HEK293 (cell line): ENCODE measurements at regions not wholly inside any gene's neighbourhood (a gene's known extent, or its start where the extent isn't known, plus 50 kb on each side); places are given as distances from the start of the nearest gene placed in this dataset.

Source experiments
- CTCF ChIA-PET: fragments of 350-600 bp; formaldehyde crosslinking; extraction: SDS; loops from one replicate; lab custom pipeline; 2021; ENCODE audit warnings: antibody characterized with exemption; lab: Yijun Ruan, JAX
- POLR2A ChIA-PET: fragments of 300-600 bp; formaldehyde crosslinking; extraction: SDS; loops from one replicate; lab custom pipeline; 2020; ENCODE audit warnings: antibody characterized with exemption, inconsistent platforms; lab: Yijun Ruan, JAX
- H3K27ac ChIP-seq: fragments of 200-500 bp; sonication (Bioruptor generic); 2 replicates; pipeline ENCODE4 v1.5.1; 2014; ENCODE audit warnings: low read depth, low read length, control low read depth, inconsistent platforms; ENCODE audit errors: extremely low read depth
- H3K36me3 ChIP-seq, 2 experiments: fragments of 200-500 bp in 1 of 2; sonication (Bioruptor generic) in 1 of 2; 1 replicate in 1 of 2; 2 replicates in 1 of 2; pipeline ENCODE4 v1.5.1; 2014 to 2017; ENCODE audit warnings: inconsistent platforms in 2 of 2, low read length in 2 of 2; ENCODE audit not compliant: control insufficient read depth in 2 of 2, insufficient read depth in 1 of 2
- H3K4me1 ChIP-seq: fragments of 200-500 bp; sonication (Bioruptor generic); 2 replicates; pipeline ENCODE4 v1.5.1; 2014; ENCODE audit warnings: mild to moderate bottlenecking, low read length, inconsistent platforms; ENCODE audit not compliant: control insufficient read depth, insufficient read depth
- H3K4me3 ChIP-seq: 2 replicates; pipeline ENCODE4 v1.5.1; 2011; ENCODE audit warnings: low read depth, mild to moderate bottlenecking, control low read depth, low read length, moderate library complexity
- H3K9me3 ChIP-seq: fragments of 200-500 bp; sonication (Bioruptor generic); 2 replicates; pipeline ENCODE4 v1.5.1; 2014; ENCODE audit warnings: low read depth, low read length, inconsistent platforms; ENCODE audit not compliant: control insufficient read depth, insufficient read depth
- FEZF1 ChIP-seq: fragments of 450-650 bp; formaldehyde crosslinking; IDR thresholded peaks from 2 replicates; pipeline ENCODE4 v1.5.1; 2016; ENCODE audit warnings: missing biosample characterization, missing genetic modification characterization
- SCRT1 ChIP-seq: fragments of 450-650 bp; formaldehyde crosslinking; IDR thresholded peaks from 2 replicates; pipeline ENCODE4 v1.5.1; 2016; ENCODE audit warnings: missing biosample characterization, missing genetic modification characterization, borderline replicate concordance
- SP2 ChIP-seq: fragments of 450-650 bp; formaldehyde crosslinking; IDR thresholded peaks from 2 replicates; pipeline ENCODE4 v1.5.1; 2016; ENCODE audit warnings: missing biosample characterization, missing genetic modification characterization
- ZBTB48 ChIP-seq: fragments of 450-650 bp; formaldehyde crosslinking; IDR thresholded peaks from 2 replicates; pipeline ENCODE4 v1.5.1; 2016; ENCODE audit warnings: missing biosample characterization, missing genetic modification characterization
- ZNF133 ChIP-seq: fragments of 450-650 bp; formaldehyde crosslinking; IDR thresholded peaks from 2 replicates; pipeline ENCODE4 v1.5.1; 2016; ENCODE audit warnings: missing biosample characterization, missing genetic modification characterization
- ZNF169 ChIP-seq: fragments of 450-650 bp; formaldehyde crosslinking; IDR thresholded peaks from 2 replicates; pipeline ENCODE4 v1.5.1; 2016; ENCODE audit warnings: missing biosample characterization, missing genetic modification characterization
- ZNF174 ChIP-seq: fragments of 450-650 bp; formaldehyde crosslinking; IDR thresholded peaks from 2 replicates; pipeline ENCODE4 v1.5.0; 2017; ENCODE audit warnings: missing biosample characterization, mild to moderate bottlenecking, missing genetic modification characterization
- ZNF239 ChIP-seq: fragments of 450-650 bp; formaldehyde crosslinking; IDR thresholded peaks from 2 replicates; pipeline ENCODE4 v1.5.1; 2016; ENCODE audit warnings: missing biosample characterization, missing genetic modification characterization
- ZNF24 ChIP-seq: fragments of 450-650 bp; formaldehyde crosslinking; IDR thresholded peaks from 2 replicates; pipeline ENCODE4 v1.5.1; 2016; ENCODE audit warnings: missing biosample characterization, missing genetic modification characterization
- ZNF350 ChIP-seq: fragments of 450-650 bp; formaldehyde crosslinking; IDR thresholded peaks from 2 replicates; pipeline ENCODE4 v1.5.0; 2017; ENCODE audit warnings: missing biosample characterization, mild to moderate bottlenecking, missing genetic modification characterization
- ZNF48 ChIP-seq: fragments of 450-650 bp; formaldehyde crosslinking; IDR thresholded peaks from 2 replicates; pipeline ENCODE4 v1.5.1; 2016; ENCODE audit warnings: missing biosample characterization, missing genetic modification characterization
- ZNF548 ChIP-seq: fragments of 450-650 bp; formaldehyde crosslinking; IDR thresholded peaks from 2 replicates; pipeline ENCODE4 v1.5.1; 2016; ENCODE audit warnings: missing biosample characterization, missing genetic modification characterization
- ZNF677 ChIP-seq: fragments of 450-650 bp; IDR thresholded peaks from 2 replicates; pipeline ENCODE4 v1.5.0; 2018; ENCODE audit warnings: missing biosample characterization, mild to moderate bottlenecking, missing genetic modification characterization, moderate library complexity
- ZNF785 ChIP-seq: fragments of 450-650 bp; formaldehyde crosslinking; IDR thresholded peaks from 2 replicates; pipeline ENCODE4 v1.5.1; 2016; ENCODE audit warnings: missing biosample characterization, missing genetic modification characterization
- ZNF791 ChIP-seq: fragments of 450-650 bp; formaldehyde crosslinking; IDR thresholded peaks from 2 replicates; pipeline ENCODE4 v1.5.1; 2016; ENCODE audit warnings: missing biosample characterization, missing genetic modification characterization
- ZNF792 ChIP-seq: fragments of 450-650 bp; formaldehyde crosslinking; IDR thresholded peaks from 2 replicates; pipeline ENCODE4 v1.5.1; 2016; ENCODE audit warnings: missing biosample characterization, missing genetic modification characterization
- ZSCAN16 ChIP-seq: fragments of 450-650 bp; formaldehyde crosslinking; IDR thresholded peaks from 2 replicates; pipeline ENCODE4 v1.5.1; 2016; ENCODE audit warnings: missing biosample characterization, missing genetic modification characterization
- TF ChIP-seq, protein P1 (sequence below): fragments of 450-650 bp; formaldehyde crosslinking; IDR thresholded peaks from 2 replicates; pipeline ENCODE4 v1.5.1; 2016; ENCODE audit warnings: missing biosample characterization, missing genetic modification characterization, borderline replicate concordance
- TF ChIP-seq, protein P2 (sequence below): fragments of 450-650 bp; formaldehyde crosslinking; IDR thresholded peaks from 2 replicates; pipeline ENCODE4 v1.5.1; 2017; ENCODE audit warnings: missing biosample characterization, missing genetic modification characterization
- TF ChIP-seq, protein P3 (sequence below): fragments of 450-650 bp; formaldehyde crosslinking; IDR thresholded peaks from 2 replicates; pipeline ENCODE4 v1.5.1; 2016; ENCODE audit warnings: missing biosample characterization, missing genetic modification characterization

DNA sequence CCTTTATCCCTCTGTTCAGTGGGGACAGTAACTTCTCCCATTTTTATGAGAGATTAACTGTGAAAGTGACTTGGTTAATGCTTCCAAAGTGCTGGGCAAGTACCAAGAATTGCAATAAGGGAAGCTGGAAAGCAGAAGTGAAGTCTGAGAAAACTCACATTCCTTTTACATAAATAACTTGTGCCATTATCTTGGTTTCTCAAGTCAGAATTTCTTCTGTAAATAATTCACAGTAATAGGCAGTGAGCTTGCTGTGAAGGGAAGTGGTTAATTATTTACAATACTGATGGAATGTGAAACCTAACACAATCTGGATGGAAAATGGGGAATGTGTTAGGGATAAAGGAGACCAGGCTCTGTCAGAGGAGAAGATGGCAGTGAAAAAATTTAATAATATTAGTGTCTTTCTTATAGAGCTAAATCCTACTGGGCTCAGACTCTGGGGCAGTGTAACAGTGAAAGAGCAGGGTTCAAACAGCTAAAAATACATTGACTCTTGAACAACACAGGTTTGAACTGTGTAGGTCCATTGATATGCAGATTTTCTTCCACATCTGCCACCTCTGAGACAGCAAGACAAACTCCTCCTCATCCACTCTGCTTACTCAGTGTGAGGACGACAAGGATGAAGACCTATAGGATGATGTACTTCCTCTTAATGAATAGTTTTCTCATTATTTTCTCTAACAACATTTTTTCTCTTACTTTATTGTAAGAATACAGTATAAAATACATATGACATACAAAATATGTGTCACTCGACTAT, 251.5 kb upstream of the ISX start:
- H3K4me3 ChIP-seq, result no peak overlapping the region
- no peaks in the 10 kb centered on the region for H3K4me1 ChIP-seq
- no peaks in the 10 kb centered on the region for H3K9me3 ChIP-seq
- POLR2A ChIA-PET, result no interaction called here
- no peaks in the 10 kb centered on the region for H3K36me3 ChIP-seq
- no peak overlapping the region for H3K27ac ChIP-seq
- TF ChIP-seq, protein P1, sequence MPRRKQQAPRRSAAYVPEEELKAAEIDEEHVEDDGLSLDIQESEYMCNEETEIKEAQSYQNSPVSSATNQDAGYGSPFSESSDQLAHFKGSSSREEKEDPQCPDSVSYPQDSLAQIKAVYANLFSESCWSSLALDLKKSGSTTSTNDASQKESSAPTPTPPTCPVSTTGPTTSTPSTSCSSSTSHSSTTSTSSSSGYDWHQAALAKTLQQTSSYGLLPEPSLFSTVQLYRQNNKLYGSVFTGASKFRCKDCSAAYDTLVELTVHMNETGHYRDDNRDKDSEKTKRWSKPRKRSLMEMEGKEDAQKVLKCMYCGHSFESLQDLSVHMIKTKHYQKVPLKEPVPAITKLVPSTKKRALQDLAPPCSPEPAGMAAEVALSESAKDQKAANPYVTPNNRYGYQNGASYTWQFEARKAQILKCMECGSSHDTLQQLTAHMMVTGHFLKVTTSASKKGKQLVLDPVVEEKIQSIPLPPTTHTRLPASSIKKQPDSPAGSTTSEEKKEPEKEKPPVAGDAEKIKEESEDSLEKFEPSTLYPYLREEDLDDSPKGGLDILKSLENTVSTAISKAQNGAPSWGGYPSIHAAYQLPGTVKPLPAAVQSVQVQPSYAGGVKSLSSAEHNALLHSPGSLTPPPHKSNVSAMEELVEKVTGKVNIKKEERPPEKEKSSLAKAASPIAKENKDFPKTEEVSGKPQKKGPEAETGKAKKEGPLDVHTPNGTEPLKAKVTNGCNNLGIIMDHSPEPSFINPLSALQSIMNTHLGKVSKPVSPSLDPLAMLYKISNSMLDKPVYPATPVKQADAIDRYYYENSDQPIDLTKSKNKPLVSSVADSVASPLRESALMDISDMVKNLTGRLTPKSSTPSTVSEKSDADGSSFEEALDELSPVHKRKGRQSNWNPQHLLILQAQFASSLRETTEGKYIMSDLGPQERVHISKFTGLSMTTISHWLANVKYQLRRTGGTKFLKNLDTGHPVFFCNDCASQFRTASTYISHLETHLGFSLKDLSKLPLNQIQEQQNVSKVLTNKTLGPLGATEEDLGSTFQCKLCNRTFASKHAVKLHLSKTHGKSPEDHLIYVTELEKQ (tag by site-specific recombination), result no peak
- TF ChIP-seq, all 188 proteins: peak for 0
- CTCF ChIA-PET, result interaction anchor here (0.6 to 1.7 kb wide), 2 partner anchors 10 to 13 kb away, joined by 3 to 4 read pairs; no protein-coding TSS in a partner anchor

DNA sequence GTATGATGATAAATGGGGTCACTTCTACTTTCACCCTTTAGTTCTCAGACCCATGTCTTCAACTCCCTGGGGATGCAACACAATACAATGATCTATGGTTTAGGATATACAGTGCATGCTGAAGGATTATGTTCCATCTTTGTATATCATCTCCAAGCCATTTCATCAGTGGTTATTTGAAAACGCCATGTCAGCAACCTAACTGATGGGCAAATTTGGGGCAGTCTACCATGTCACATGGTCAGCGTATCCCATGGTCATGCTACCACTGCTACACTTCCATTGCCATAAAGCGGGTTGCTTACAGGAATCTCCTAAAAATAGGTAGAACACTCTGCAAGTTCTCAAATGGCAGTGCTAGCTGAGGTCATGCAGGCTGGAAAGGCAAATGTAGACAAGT, 236.5 kb upstream of the ISX start:
- Histone ChIP-seq H3K4me3 (no peak overlapping the region), H3K4me1 (no peaks in the 10 kb centered on the region), H3K27ac (no peak overlapping the region), H3K9me3 (no peaks in the 10 kb centered on the region), H3K36me3 (no peaks in the 10 kb centered on the region)
- CTCF ChIA-PET, result no interaction called here
- TF ChIP-seq SP2 (tag by site-specific recombination) (no peak), ZBTB48 (tag by site-specific recombination) (no peak), ZNF791 (no peak), ZNF48 (tag by site-specific recombination) (no peak), ZNF239 (tag by site-specific recombination) (no peak), ZSCAN16 (no peak), ZNF24 (tag by site-specific recombination) (no peak), ZNF785 (tag by site-specific recombination) (no peak)
- TF ChIP-seq, protein P1 (tag by site-specific recombination), result no peak
- TF ChIP-seq, protein P2, sequence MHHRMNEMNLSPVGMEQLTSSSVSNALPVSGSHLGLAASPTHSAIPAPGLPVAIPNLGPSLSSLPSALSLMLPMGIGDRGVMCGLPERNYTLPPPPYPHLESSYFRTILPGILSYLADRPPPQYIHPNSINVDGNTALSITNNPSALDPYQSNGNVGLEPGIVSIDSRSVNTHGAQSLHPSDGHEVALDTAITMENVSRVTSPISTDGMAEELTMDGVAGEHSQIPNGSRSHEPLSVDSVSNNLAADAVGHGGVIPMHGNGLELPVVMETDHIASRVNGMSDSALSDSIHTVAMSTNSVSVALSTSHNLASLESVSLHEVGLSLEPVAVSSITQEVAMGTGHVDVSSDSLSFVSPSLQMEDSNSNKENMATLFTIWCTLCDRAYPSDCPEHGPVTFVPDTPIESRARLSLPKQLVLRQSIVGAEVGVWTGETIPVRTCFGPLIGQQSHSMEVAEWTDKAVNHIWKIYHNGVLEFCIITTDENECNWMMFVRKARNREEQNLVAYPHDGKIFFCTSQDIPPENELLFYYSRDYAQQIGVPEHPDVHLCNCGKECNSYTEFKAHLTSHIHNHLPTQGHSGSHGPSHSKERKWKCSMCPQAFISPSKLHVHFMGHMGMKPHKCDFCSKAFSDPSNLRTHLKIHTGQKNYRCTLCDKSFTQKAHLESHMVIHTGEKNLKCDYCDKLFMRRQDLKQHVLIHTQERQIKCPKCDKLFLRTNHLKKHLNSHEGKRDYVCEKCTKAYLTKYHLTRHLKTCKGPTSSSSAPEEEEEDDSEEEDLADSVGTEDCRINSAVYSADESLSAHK (tag by site-specific recombination), result no peak
- POLR2A ChIA-PET, result no interaction called here

DNA sequence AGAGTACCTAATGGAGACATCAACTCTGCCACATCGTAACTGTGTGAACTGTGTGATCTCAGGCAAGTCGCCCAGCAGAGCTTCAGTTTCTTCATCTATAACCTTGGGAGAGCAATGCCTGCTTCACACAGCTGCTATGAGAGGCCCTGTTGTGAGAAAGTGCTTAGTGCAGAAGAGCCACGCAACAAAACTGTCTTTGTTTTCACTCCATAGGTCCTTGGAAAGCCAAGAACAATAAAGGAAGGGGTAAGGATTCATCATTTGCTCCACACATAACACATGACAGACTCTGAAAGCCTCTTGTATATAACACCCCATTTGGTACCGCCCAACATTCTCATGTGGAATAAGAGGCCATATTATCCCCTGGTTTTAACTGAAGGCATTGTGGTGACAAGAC, 231.9 kb upstream of the ISX start:
- CTCF ChIA-PET, result no interaction called here
- POLR2A ChIA-PET, result no interaction called here
- no peak overlapping the region for H3K4me3 ChIP-seq
- TF ChIP-seq ZNF792 (tag by site-specific recombination) (no peak), SCRT1 (tag by site-specific recombination) (no peak), ZNF174 (tag by site-specific recombination) (no peak), ZNF548 (tag by site-specific recombination) (no peak), ZNF133 (tag by site-specific recombination) (no peak), FEZF1 (tag by site-specific recombination) (no peak), ZNF169 (tag by site-specific recombination) (no peak), ZNF350 (tag by site-specific recombination) (no peak), ZNF677 (no peak)
- TF ChIP-seq, protein P3, sequence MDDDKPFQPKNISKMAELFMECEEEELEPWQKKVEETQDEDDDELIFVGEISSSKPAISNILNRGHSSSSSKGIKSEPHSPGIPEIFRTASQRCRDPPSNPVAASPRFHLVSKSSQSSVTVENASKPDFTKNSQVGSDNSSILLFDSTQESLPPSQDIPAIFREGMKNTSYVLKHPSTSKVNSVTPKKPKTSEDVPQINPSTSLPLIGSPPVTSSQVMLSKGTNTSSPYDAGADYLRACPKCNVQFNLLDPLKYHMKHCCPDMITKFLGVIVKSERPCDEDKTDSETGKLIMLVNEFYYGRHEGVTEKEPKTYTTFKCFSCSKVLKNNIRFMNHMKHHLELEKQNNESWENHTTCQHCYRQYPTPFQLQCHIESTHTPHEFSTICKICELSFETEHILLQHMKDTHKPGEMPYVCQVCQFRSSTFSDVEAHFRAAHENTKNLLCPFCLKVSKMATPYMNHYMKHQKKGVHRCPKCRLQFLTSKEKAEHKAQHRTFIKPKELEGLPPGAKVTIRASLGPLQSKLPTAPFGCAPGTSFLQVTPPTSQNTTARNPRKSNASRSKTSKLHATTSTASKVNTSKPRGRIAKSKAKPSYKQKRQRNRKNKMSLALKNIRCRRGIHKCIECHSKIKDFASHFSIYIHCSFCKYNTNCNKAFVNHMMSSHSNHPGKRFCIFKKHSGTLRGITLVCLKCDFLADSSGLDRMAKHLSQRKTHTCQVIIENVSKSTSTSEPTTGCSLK, result no peak

More for the DNA sequence above, 231.9 kb upstream of the ISX start:
- Histone ChIP-seq H3K9me3 (no peaks in the 10 kb centered on the region), H3K4me1 (no peaks in the 10 kb centered on the region), H3K27ac (no peak overlapping the region), H3K36me3 (no peaks in the 10 kb centered on the region)
